ENCODE measurements at regions not wholly inside any gene's neighbourhood (a gene's known extent, or its start where the extent isn't known, plus 50 kb on each side); places are given as distances from the start of the nearest gene placed in this dataset.

DNA sequence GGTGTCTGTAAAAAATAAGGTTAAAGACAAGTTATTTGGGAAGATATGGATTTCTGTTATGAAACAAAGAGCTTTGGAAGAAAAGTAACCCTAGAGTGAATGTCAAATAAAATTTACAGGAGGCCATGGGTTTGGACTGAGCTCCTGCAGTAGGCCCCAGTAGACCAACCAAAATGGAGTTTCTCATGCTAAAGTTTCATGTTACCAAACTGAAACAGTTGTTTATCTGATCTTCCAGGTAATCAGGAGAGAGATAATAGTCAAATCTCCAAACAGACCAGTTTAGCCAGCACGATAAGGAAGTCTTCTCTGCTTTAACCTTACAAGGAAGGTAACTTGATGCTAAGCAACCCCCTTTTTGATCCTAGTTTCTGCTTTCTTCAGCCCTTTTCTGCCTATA, 60.7 kb upstream of the ICA1 start:
- intact Hi-C loops (cut with micrococcal nuclease; ENCODE audit: unreplicated experiment) = no loop called here
- H3K4me3 Mint-ChIP-seq (ENCODE audit: low read depth, unreplicated experiment) = no peak overlapping the region
- no peak for DNase-seq
- CTCF ChIA-PET = no interaction called here
- H3K9me3 Mint-ChIP-seq (ENCODE audit: low read depth, unreplicated experiment) = no peaks in the 10 kb centered on the region
- no peak overlapping the region for H3K27ac Mint-ChIP-seq (ENCODE audit: unreplicated experiment)
- no peaks in the 10 kb centered on the region for H3K36me3 Mint-ChIP-seq (ENCODE audit: insufficient read depth, unreplicated experiment)
- BruUV-seq (replicated peaks) = no TSS peak
- H3K4me1 Mint-ChIP-seq (ENCODE audit: low read depth, unreplicated experiment) = peaks cover 8% of the 10 kb centered on the region
- TF ChIP-seq, protein P1, sequence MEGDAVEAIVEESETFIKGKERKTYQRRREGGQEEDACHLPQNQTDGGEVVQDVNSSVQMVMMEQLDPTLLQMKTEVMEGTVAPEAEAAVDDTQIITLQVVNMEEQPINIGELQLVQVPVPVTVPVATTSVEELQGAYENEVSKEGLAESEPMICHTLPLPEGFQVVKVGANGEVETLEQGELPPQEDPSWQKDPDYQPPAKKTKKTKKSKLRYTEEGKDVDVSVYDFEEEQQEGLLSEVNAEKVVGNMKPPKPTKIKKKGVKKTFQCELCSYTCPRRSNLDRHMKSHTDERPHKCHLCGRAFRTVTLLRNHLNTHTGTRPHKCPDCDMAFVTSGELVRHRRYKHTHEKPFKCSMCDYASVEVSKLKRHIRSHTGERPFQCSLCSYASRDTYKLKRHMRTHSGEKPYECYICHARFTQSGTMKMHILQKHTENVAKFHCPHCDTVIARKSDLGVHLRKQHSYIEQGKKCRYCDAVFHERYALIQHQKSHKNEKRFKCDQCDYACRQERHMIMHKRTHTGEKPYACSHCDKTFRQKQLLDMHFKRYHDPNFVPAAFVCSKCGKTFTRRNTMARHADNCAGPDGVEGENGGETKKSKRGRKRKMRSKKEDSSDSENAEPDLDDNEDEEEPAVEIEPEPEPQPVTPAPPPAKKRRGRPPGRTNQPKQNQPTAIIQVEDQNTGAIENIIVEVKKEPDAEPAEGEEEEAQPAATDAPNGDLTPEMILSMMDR (IDR thresholded peaks at IDR 0.05; ENCODE audit: unreplicated experiment) = no peak
- peaks cover 4% of the 10 kb centered on the region for H3K27me3 Mint-ChIP-seq (ENCODE audit: unreplicated experiment)

DNA sequence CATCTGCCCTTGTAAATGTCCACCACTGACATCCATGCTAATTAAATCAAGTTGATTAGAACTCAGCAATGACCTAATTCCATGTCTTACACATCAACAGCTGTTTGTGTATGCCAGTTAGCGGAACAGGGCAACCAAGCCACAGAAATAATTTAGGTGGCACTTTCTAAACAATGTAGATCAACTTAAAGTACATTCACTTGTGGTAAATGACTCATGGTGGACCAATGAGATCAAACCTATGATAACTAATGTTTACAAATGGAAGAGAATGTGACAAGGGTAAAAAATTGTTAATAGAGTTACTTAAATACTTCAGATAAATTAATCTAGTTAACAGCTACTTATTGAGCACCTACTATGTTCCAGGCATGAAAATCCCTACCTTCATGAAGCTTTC, 63.1 kb upstream of the ICA1 start:
- no TSS peak for BruUV-seq (replicated peaks)
- Mint-ChIP-seq H3K4me1 (ENCODE audit: low read depth, unreplicated experiment) (peaks cover 8% of the 10 kb centered on the region), H3K36me3 (ENCODE audit: insufficient read depth, unreplicated experiment) (no peaks in the 10 kb centered on the region), H3K27me3 (ENCODE audit: unreplicated experiment) (no peaks in the 10 kb centered on the region), H3K27ac (ENCODE audit: unreplicated experiment) (no peak overlapping the region), H3K9me3 (ENCODE audit: low read depth, unreplicated experiment) (no peaks in the 10 kb centered on the region), H3K4me3 (ENCODE audit: low read depth, unreplicated experiment) (no peak overlapping the region)
- intact Hi-C loops (cut with micrococcal nuclease; ENCODE audit: unreplicated experiment) = no loop called here
- CTCF ChIA-PET = no interaction called here
- DNase-seq = no peak
- TF ChIP-seq, protein P1 (IDR thresholded peaks at IDR 0.05; ENCODE audit: unreplicated experiment) = no peak

DNA sequence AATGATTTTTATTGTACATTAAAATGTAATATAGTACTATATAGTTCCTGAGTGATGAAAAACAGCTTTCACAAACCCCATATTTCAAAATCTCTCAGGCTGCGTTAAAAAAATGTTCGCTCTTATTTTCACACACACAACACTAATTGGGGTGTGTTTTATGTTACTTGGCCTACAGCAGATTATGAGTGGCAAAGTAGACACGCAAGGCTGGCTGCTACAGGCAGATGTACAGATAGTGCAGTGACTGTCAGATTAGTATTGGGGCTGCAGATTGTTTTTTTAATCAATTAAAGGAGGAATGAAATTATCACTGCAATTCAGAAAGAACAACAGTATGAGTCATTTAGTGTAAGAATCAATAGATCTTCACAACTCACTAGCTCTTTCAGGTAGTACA, 65.2 kb upstream of the ICA1 start:
- intact Hi-C loops (cut with micrococcal nuclease; ENCODE audit: unreplicated experiment) = no loop called here
- Mint-ChIP-seq H3K4me1 (ENCODE audit: low read depth, unreplicated experiment) (peaks cover 8% of the 10 kb centered on the region), H3K27me3 (ENCODE audit: unreplicated experiment) (no peaks in the 10 kb centered on the region), H3K27ac (ENCODE audit: unreplicated experiment) (no peak overlapping the region), H3K9me3 (ENCODE audit: low read depth, unreplicated experiment) (no peaks in the 10 kb centered on the region), H3K36me3 (ENCODE audit: insufficient read depth, unreplicated experiment) (no peaks in the 10 kb centered on the region), H3K4me3 (ENCODE audit: low read depth, unreplicated experiment) (no peak overlapping the region)
- TF ChIP-seq, protein P1 (IDR thresholded peaks at IDR 0.05; ENCODE audit: unreplicated experiment) = no peak
- no TSS peak for BruUV-seq (replicated peaks)
- no peak for DNase-seq
- CTCF ChIA-PET = no interaction called here

DNA sequence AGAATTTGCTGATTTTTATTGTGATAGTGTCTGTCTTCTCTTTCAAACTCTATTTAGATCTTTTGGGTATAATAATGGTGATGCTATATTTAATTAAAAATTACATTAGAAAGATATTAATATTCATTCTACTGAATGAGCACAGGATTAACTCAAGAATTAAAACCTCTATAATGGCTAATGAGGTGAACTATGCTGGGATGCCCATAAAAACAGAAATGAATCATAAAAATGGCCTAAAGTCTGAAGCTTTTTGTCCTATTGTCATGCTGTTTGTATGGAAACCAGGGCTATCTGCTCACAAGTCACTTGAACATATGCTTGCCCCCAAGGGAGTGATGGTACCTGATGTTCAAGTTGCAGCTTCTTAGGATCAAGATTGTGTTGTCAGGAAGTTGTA, 76.2 kb upstream of the ICA1 start:
- CTCF ChIA-PET = interaction anchor here (1.1 kb wide), 1 partner anchor 31 kb away, joined by 3 read pairs; no protein-coding TSS in a partner anchor
- TF ChIP-seq, protein P1 (IDR thresholded peaks at IDR 0.05; ENCODE audit: unreplicated experiment) = no peak

More for the DNA sequence above, 76.2 kb upstream of the ICA1 start:
- no peaks in the 10 kb centered on the region for H3K27me3 Mint-ChIP-seq (ENCODE audit: unreplicated experiment)
- H3K27ac Mint-ChIP-seq (ENCODE audit: unreplicated experiment) = no peak overlapping the region
- H3K9me3 Mint-ChIP-seq (ENCODE audit: low read depth, unreplicated experiment) = no peaks in the 10 kb centered on the region
- DNase-seq = no peak
- no peaks in the 10 kb centered on the region for H3K36me3 Mint-ChIP-seq (ENCODE audit: insufficient read depth, unreplicated experiment)
- H3K4me1 Mint-ChIP-seq (ENCODE audit: low read depth, unreplicated experiment) = no peaks in the 10 kb centered on the region
- intact Hi-C loops (cut with micrococcal nuclease; ENCODE audit: unreplicated experiment) = no loop called here
- H3K4me3 Mint-ChIP-seq (ENCODE audit: low read depth, unreplicated experiment) = no peak overlapping the region
- no TSS peak for BruUV-seq (replicated peaks)

Measured in Calu3 (cell line).